MM.1S (cell line): ENCODE measurements at regions not wholly inside any gene's neighbourhood (a gene's known extent, or its start where the extent isn't known, plus 50 kb on each side); places are given as distances from the start of the nearest gene placed in this dataset.

Experiments
- EZH2 ChIP-seq: fragments of 300-600 bp; sonication (generic); optimal IDR thresholded peaks from 2 replicates; pipeline ENCODE3; 2017; ENCODE audit warnings: low read depth, mild to moderate bottlenecking, antibody characterized with exemption, low read length, mixed read lengths
- EZH2phosphoT487 ChIP-seq: fragments of 300-600 bp; sonication (generic); IDR thresholded peaks from 2 replicates; pipeline ENCODE4 v1.6.1; 2018; ENCODE audit warnings: antibody characterized with exemption, low read length
- TF ChIP-seq, protein P1 (sequence below): fragments of 300-600 bp; sonication (generic); IDR thresholded peaks from 2 replicates; pipeline ENCODE4 v1.5.1; 2016; ENCODE audit warnings: antibody characterized with exemption, low read length, mixed read lengths

DNA sequence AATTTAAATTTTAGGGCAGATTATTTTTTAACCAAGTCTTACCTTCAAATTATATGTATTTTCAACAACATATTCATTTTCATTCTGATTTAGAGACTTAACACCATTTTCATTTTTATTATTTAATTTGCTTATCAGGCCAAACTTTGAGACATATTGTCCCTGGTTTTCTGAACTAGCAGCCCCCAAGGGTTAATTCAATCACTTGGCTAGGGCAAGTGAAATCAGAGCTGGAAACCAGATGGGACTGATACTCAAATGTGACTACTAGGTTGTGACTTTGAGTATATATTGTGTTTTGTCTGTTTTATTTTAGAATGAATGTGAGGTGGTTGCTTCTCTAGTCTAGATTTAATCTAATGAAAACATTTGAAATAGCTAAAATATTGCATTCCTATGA lies 198.9 kb upstream of the PTGFR start:
- TF ChIP-seq, protein P1, sequence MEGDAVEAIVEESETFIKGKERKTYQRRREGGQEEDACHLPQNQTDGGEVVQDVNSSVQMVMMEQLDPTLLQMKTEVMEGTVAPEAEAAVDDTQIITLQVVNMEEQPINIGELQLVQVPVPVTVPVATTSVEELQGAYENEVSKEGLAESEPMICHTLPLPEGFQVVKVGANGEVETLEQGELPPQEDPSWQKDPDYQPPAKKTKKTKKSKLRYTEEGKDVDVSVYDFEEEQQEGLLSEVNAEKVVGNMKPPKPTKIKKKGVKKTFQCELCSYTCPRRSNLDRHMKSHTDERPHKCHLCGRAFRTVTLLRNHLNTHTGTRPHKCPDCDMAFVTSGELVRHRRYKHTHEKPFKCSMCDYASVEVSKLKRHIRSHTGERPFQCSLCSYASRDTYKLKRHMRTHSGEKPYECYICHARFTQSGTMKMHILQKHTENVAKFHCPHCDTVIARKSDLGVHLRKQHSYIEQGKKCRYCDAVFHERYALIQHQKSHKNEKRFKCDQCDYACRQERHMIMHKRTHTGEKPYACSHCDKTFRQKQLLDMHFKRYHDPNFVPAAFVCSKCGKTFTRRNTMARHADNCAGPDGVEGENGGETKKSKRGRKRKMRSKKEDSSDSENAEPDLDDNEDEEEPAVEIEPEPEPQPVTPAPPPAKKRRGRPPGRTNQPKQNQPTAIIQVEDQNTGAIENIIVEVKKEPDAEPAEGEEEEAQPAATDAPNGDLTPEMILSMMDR = no peak
- TF ChIP-seq EZH2 = no peak
- no peak for TF ChIP-seq EZH2phosphoT487
